Panc1 (cell line): ENCODE measurements at regions not wholly inside any gene's neighbourhood (a gene's known extent, or its start where the extent isn't known, plus 50 kb on each side); places are given as distances from the start of the nearest gene placed in this dataset.

Experiments
- ATAC-seq: fragments of 200-7000 bp; cut with Tn5 transposase; 2 replicates; pipeline ENCODE4 v1.9.1; 2020; ENCODE audit warnings: mild to moderate bottlenecking, moderate library complexity
- BruUV-seq: library from RNA; stranded (reverse); fragments of 400-500 nt; replicated peaks from 2 replicates; lab custom pipeline; 2021; lab: Mats Ljungman, UMichigan
- CTCF ChIA-PET: fragments of 300-600 bp; sonication (Branson Sonifier 250); formaldehyde crosslinking; loops from one replicate; lab custom pipeline; 2022; ENCODE audit warnings: antibody characterized with exemption; lab: Charles Lee
- POLR2A ChIA-PET: fragments of 300-600 bp; sonication (Branson Sonifier 250); formaldehyde crosslinking; loops from one replicate; lab custom pipeline; 2022; ENCODE audit warnings: antibody characterized with exemption; lab: Charles Lee
- DNase-seq: peaks from one replicate; pipeline ENCODE4 v3.0.0-alpha.2; 2010; ENCODE audit warnings: low read depth, low spot score
- H3K27ac ChIP-seq: 2 replicates; pipeline ENCODE4 v1.5.1; 2011; ENCODE audit warnings: mild to moderate bottlenecking, low read length, inconsistent platforms
- H3K27me3 ChIP-seq: fragments of 200-500 bp; sonication (Bioruptor generic); 2 replicates; pipeline ENCODE4 v1.6.0; 2014; ENCODE audit warnings: low read length, inconsistent platforms; ENCODE audit not compliant: control insufficient read depth, insufficient read depth
- H3K36me3 ChIP-seq: fragments of 200-500 bp; sonication (Bioruptor generic); 2 replicates; pipeline ENCODE4 v1.5.1; 2014; ENCODE audit warnings: inconsistent platforms, mild to moderate bottlenecking, low read length, moderate library complexity; ENCODE audit not compliant: control insufficient read depth, insufficient read depth
- H3K4me1 ChIP-seq: 2 replicates; pipeline ENCODE4 v1.5.1; 2011; ENCODE audit warnings: inconsistent platforms, mild to moderate bottlenecking, low read length, moderate library complexity; ENCODE audit not compliant: control insufficient read depth, insufficient read depth
- H3K4me3 ChIP-seq, 2 experiments: 2 replicates each; pipeline ENCODE4 v1.5.1; 2011 to 2012; ENCODE audit warnings: low read depth in 2 of 2, low read length in 2 of 2, mild to moderate bottlenecking in 2 of 2, inconsistent platforms in 1 of 2, moderate library complexity in 1 of 2
- H3K9me3 ChIP-seq: fragments of 200-500 bp; sonication (Bioruptor generic); 2 replicates; pipeline ENCODE4 v1.5.1; 2014; ENCODE audit warnings: low read depth, mild to moderate bottlenecking, inconsistent platforms, low read length, moderate library complexity; ENCODE audit not compliant: control insufficient read depth, insufficient read depth
- CTCF ChIP-seq: fragments of 450-650 bp; IDR thresholded peaks from 2 replicates; pipeline ENCODE4 v1.5.1; 2017; ENCODE audit warnings: mild to moderate bottlenecking
- POLR2AphosphoS5 ChIP-seq: IDR thresholded peaks from 2 replicates; pipeline ENCODE4 v1.6.1; 2012; ENCODE audit warnings: mild to moderate bottlenecking, low read depth, low read length, moderate library complexity
- SIN3A ChIP-seq: IDR thresholded peaks from 2 replicates; pipeline ENCODE4 v1.6.1; 2012; ENCODE audit warnings: low read depth, mild to moderate bottlenecking, low read length, moderate library complexity, borderline replicate concordance; ENCODE audit not compliant: insufficient read depth
- TCF7L2 ChIP-seq: IDR thresholded peaks from 2 replicates; pipeline ENCODE4 v1.6.1; 2011; ENCODE audit warnings: mild to moderate bottlenecking, low read depth, low read length, inconsistent platforms
- in situ Hi-C: cut with HindIII; loops from 2 replicates; pipeline ENCODE4 v1.10.0; 2016; ENCODE audit warnings: low sequenced_read_pairs, low pct_unique_long_range_greater_than_20kb
- intact Hi-C: fragments of 100-400 bp; cut with micrococcal nuclease; formaldehyde crosslinking; loops from one replicate; pipeline ENCODE4 v1.10.0; 2022; ENCODE audit not compliant: unreplicated experiment
- TF ChIP-seq, protein P1 (sequence below), 2 experiments: IDR thresholded peaks; 2 replicates each; pipeline ENCODE4 v1.6.1; 2011 to 2012; ENCODE audit warnings: low read depth in 2 of 2, control low read depth in 1 of 2, low read length in 1 of 2, mild to moderate bottlenecking in 1 of 2, moderate library complexity in 1 of 2; ENCODE audit not compliant: insufficient read depth in 1 of 2

GRCh38 chr7:125848157-125848556, 918.5 kb upstream of the POT1 start:
- H3K36me3 ChIP-seq, result no peaks in the 10 kb centered on the region
- BruUV-seq, result no TSS peak
- H3K4me1 ChIP-seq, result no peaks in the 10 kb centered on the region
- DNase-seq (no peak), ATAC-seq (no peak)
- no peak for TF ChIP-seq TCF7L2
- TF ChIP-seq POLR2AphosphoS5, result no peak
- no peak for TF ChIP-seq SIN3A
- TF ChIP-seq, protein P1, sequence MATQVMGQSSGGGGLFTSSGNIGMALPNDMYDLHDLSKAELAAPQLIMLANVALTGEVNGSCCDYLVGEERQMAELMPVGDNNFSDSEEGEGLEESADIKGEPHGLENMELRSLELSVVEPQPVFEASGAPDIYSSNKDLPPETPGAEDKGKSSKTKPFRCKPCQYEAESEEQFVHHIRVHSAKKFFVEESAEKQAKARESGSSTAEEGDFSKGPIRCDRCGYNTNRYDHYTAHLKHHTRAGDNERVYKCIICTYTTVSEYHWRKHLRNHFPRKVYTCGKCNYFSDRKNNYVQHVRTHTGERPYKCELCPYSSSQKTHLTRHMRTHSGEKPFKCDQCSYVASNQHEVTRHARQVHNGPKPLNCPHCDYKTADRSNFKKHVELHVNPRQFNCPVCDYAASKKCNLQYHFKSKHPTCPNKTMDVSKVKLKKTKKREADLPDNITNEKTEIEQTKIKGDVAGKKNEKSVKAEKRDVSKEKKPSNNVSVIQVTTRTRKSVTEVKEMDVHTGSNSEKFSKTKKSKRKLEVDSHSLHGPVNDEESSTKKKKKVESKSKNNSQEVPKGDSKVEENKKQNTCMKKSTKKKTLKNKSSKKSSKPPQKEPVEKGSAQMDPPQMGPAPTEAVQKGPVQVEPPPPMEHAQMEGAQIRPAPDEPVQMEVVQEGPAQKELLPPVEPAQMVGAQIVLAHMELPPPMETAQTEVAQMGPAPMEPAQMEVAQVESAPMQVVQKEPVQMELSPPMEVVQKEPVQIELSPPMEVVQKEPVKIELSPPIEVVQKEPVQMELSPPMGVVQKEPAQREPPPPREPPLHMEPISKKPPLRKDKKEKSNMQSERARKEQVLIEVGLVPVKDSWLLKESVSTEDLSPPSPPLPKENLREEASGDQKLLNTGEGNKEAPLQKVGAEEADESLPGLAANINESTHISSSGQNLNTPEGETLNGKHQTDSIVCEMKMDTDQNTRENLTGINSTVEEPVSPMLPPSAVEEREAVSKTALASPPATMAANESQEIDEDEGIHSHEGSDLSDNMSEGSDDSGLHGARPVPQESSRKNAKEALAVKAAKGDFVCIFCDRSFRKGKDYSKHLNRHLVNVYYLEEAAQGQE (IDR thresholded peaks at IDR 0.05; ENCODE audit: insufficient read depth in 1 of 2, low read depth in 2 of 2, low read length in 1 of 2), result no peak
- no peak for TF ChIP-seq CTCF
- ChIA-PET CTCF (no interaction called here), POLR2A (no interaction called here)
- H3K9me3 ChIP-seq, result no peaks in the 10 kb centered on the region
- in situ Hi-C loops (no loop called here), intact Hi-C loops (no loop called here)
- no peaks in the 10 kb centered on the region for H3K27me3 ChIP-seq
- no peak overlapping the region for H3K27ac ChIP-seq
- no peak overlapping the region for H3K4me3 ChIP-seq

GRCh38 chr7:125847692-125848091, 918.1 kb upstream of the POT1 start:
- in situ Hi-C loops (no loop called here), intact Hi-C loops (no loop called here)
- CTCF ChIA-PET, result no interaction called here
- no TSS peak for BruUV-seq
- Histone ChIP-seq H3K36me3 (no peaks in the 10 kb centered on the region), H3K4me1 (no peaks in the 10 kb centered on the region), H3K27ac (no peak overlapping the region), H3K9me3 (no peaks in the 10 kb centered on the region), H3K4me3 (no peak overlapping the region), H3K27me3 (no peaks in the 10 kb centered on the region)
- ATAC-seq (no peak), DNase-seq (no peak)
- POLR2A ChIA-PET, result no interaction called here
- TF ChIP-seq CTCF (no peak), TCF7L2 (no peak), SIN3A (no peak), POLR2AphosphoS5 (no peak)

- Histone ChIP-seq H3K4me3 (no peak overlapping the region), H3K9me3 (no peaks in the 10 kb centered on the region), H3K4me1 (no peaks in the 10 kb centered on the region), H3K27me3 (no peaks in the 10 kb centered on the region), H3K36me3 (no peaks in the 10 kb centered on the region), H3K27ac (no peak overlapping the region)
- BruUV-seq, result no TSS peak
- no peak for DNase-seq
- in situ Hi-C loops, result no loop called here
- ATAC-seq, result no peak
- intact Hi-C loops, result no loop called here
- CTCF ChIA-PET, result no interaction called here
- POLR2A ChIA-PET, result no interaction called here
- TF ChIP-seq TCF7L2 (no peak), CTCF (no peak), POLR2AphosphoS5 (no peak), SIN3A (no peak)
- TF ChIP-seq, protein P1 (IDR thresholded peaks at IDR 0.05; ENCODE audit: insufficient read depth in 1 of 2, low read depth in 2 of 2, low read length in 1 of 2), result no peak
Observed at GRCh38 chr7:125847055-125847454, 917.4 kb upstream of the POT1 start.
